A673 (cell line): ENCODE measurements at regions not wholly inside any gene's neighbourhood (a gene's known extent, or its start where the extent isn't known, plus 50 kb on each side); places are given as distances from the start of the nearest gene placed in this dataset.
"Not testable (repeated sequence)": the region's sequence is repeated elsewhere in the genome, so short reads cannot be mapped to it uniquely, and the experiment has no call there.

Experiments used
- BruUV-seq: library from RNA; stranded (reverse); fragments of 400-500 nt; replicated peaks from 2 replicates; lab custom pipeline; 2021; lab: Mats Ljungman, UMichigan
- CTCF ChIA-PET: fragments of 300-600 bp; sonication (Branson Sonifier 250); formaldehyde crosslinking; loops from one replicate; lab custom pipeline; 2022; ENCODE audit warnings: antibody characterized with exemption; lab: Charles Lee
- POLR2A ChIA-PET: fragments of 300-600 bp; sonication (Branson Sonifier 250); formaldehyde crosslinking; loops from one replicate; lab custom pipeline; 2022; ENCODE audit warnings: antibody characterized with exemption; ENCODE audit not compliant: low non-redundant PET; lab: Charles Lee
- DNase-seq: peaks from one replicate; pipeline ENCODE4 v3.0.0-alpha.2; 2015; ENCODE audit warnings: low spot score
- H3K27ac ChIP-seq: fragments of 200-600 bp; sonication (generic); 2 replicates; pipeline ENCODE4 v1.5.1; 2016; ENCODE audit warnings: mixed run types, low read depth, mild to moderate bottlenecking, mixed read lengths, antibody characterized with exemption, low read length; ENCODE audit not compliant: poor library complexity, severe bottlenecking
- H3K27me3 ChIP-seq: fragments of 200-600 bp; sonication (generic); replicated peaks from 2 replicates; pipeline ENCODE4 v1.6.1; 2017; ENCODE audit warnings: mixed run types, low read depth, mild to moderate bottlenecking, mixed read lengths, antibody characterized with exemption, low read length; ENCODE audit not compliant: insufficient read depth, poor library complexity
- H3K36me3 ChIP-seq: fragments of 200-600 bp; sonication (generic); 2 replicates; pipeline ENCODE4 v1.6.1; 2016; ENCODE audit warnings: mixed run types, mild to moderate bottlenecking, mixed read lengths, antibody characterized with exemption, low read length; ENCODE audit not compliant: insufficient read depth, poor library complexity, severe bottlenecking
- H3K4me1 ChIP-seq: fragments of 200-600 bp; sonication (generic); 2 replicates; pipeline ENCODE4 v1.6.1; 2017; ENCODE audit warnings: mixed run types, mild to moderate bottlenecking, mixed read lengths, antibody characterized with exemption, low read length; ENCODE audit not compliant: insufficient read depth, poor library complexity, severe bottlenecking
- H3K4me3 ChIP-seq: fragments of 200-600 bp; sonication (generic); 2 replicates; pipeline ENCODE4 v1.5.1; 2016; ENCODE audit warnings: low read depth, mixed run types, mild to moderate bottlenecking, mixed read lengths, low read length; ENCODE audit not compliant: poor library complexity, severe bottlenecking
- H3K9me3 ChIP-seq: fragments of 200-600 bp; sonication (generic); 2 replicates; pipeline ENCODE4 v1.6.1; 2016; ENCODE audit warnings: mixed run types, low read depth, mild to moderate bottlenecking, mixed read lengths, antibody characterized with exemption, low read length; ENCODE audit not compliant: poor library complexity, severe bottlenecking
- CTCF ChIP-seq: fragments of 300-800, 200-600 bp; sonication (generic); conservative IDR thresholded peaks from 2 replicates; pipeline ENCODE4 v1.5.1; 2017; ENCODE audit warnings: low read depth, mild to moderate bottlenecking, antibody characterized with exemption, low read length, moderate library complexity, mixed read lengths
- EZH2 ChIP-seq: fragments of 200-600 bp; sonication (generic); IDR thresholded peaks from 2 replicates; pipeline ENCODE4 v1.6.1; 2017; ENCODE audit warnings: borderline replicate concordance, low read depth, mild to moderate bottlenecking, mixed read lengths, antibody characterized with exemption, low read length; ENCODE audit not compliant: poor library complexity, severe bottlenecking
- intact Hi-C: fragments of 100-400 bp; cut with micrococcal nuclease; formaldehyde crosslinking; loops from one replicate; pipeline ENCODE4 v1.10.0; 2022; ENCODE audit not compliant: unreplicated experiment

GRCh38 chrX:103428525-103428924 lies 52.2 kb downstream of the BEX3 start:
- H3K27me3 ChIP-seq: no peaks in the 10 kb centered on the region
- no peaks in the 10 kb centered on the region for H3K36me3 ChIP-seq
- H3K4me1 ChIP-seq: no peaks in the 10 kb centered on the region
- no TSS peak for BruUV-seq
- no peak overlapping the region for H3K27ac ChIP-seq
- ChIA-PET POLR2A (no interaction called here), CTCF (no interaction called here)
- TF ChIP-seq EZH2 (no peak), CTCF (no peak)
- H3K4me3 ChIP-seq: no peak overlapping the region
- intact Hi-C loops: no loop called here
- no peak for DNase-seq
- no peaks in the 10 kb centered on the region for H3K9me3 ChIP-seq

- H3K36me3 ChIP-seq, H3K4me3 ChIP-seq, H3K27ac ChIP-seq, DNase-seq, CTCF ChIA-PET, H3K9me3 ChIP-seq, H3K27me3 ChIP-seq, intact Hi-C loops, H3K4me1 ChIP-seq, POLR2A ChIA-PET, BruUV-seq: not testable (repeated sequence)
Observed at GRCh38 chrX:103429026-103429425, 52.7 kb downstream of the BEX3 start.

GRCh38 chrX:103431316-103431715 lies 55.0 kb downstream of the BEX3 start:
- TF ChIP-seq CTCF (no peak), EZH2 (no peak)
- H3K4me3 ChIP-seq: no peak overlapping the region
- no peaks in the 10 kb centered on the region for H3K9me3 ChIP-seq
- intact Hi-C loops: no loop called here
- H3K4me1 ChIP-seq: no peaks in the 10 kb centered on the region
- DNase-seq: no peak
- H3K27ac ChIP-seq: no peak overlapping the region
- BruUV-seq: no TSS peak
- ChIA-PET CTCF (no interaction called here), POLR2A (no interaction called here)
- no peaks in the 10 kb centered on the region for H3K36me3 ChIP-seq
- no peaks in the 10 kb centered on the region for H3K27me3 ChIP-seq

GRCh38 chrX:103432841-103433240 lies 56.5 kb downstream of the BEX3 start:
- POLR2A ChIA-PET, H3K9me3 ChIP-seq, BruUV-seq, H3K36me3 ChIP-seq, H3K27me3 ChIP-seq, CTCF ChIA-PET, H3K4me3 ChIP-seq, intact Hi-C loops, DNase-seq, H3K27ac ChIP-seq, H3K4me1 ChIP-seq: not testable (repeated sequence)
